NCI-H1694 (cell line): ENCODE measurements at regions not wholly inside any gene's neighbourhood (a gene's known extent, or its start where the extent isn't known, plus 50 kb on each side); places are given as distances from the start of the nearest gene placed in this dataset.
"Not testable (repeated sequence)": the region's sequence is repeated elsewhere in the genome, so short reads cannot be mapped to it uniquely, and the experiment has no call there.

Source experiments
- DNase-seq: peaks from one replicate; lab custom pipeline; 2025; lab: John Stamatoyannopoulos, UW

DNA sequence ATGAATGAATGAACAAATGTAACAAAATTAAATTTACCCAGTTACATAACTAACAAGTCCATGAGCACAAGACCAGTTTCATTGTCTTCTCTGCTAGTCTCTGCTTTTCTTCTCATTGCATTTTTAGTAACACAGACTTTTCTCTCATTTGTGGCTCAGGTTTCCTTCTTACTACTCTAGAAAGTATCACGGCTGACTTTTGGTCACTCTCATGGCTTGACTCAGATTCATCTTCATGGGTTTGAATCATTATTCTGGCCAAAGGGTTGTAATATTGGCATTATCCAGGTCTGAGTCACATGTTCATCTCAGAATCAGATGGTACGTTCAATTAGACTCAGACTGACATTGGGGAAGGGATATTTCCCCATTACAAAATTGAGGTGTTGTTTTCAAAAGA, 121.5 kb upstream of the SATB1 start:
- no peak for DNase-seq

DNA sequence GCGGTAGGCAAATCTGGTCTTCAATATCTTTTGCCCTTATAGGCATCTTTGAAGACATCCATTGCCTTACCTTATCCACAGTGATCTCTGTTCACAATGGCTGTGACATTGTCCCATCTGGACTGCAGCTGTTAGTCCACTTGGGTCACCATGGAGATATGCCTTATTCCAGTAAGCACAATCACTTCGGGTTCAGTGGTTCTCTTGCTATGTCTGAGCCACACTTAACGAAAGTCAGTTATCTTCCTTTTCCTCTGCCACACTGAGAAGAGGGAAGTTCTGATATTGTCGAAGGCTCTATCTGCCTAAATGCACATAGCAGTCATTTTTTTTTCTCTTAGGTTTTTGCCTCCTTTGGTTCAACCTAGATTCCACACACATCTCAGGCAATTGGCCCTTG, 119.0 kb upstream of the SATB1 start:
- no peak for DNase-seq

DNA sequence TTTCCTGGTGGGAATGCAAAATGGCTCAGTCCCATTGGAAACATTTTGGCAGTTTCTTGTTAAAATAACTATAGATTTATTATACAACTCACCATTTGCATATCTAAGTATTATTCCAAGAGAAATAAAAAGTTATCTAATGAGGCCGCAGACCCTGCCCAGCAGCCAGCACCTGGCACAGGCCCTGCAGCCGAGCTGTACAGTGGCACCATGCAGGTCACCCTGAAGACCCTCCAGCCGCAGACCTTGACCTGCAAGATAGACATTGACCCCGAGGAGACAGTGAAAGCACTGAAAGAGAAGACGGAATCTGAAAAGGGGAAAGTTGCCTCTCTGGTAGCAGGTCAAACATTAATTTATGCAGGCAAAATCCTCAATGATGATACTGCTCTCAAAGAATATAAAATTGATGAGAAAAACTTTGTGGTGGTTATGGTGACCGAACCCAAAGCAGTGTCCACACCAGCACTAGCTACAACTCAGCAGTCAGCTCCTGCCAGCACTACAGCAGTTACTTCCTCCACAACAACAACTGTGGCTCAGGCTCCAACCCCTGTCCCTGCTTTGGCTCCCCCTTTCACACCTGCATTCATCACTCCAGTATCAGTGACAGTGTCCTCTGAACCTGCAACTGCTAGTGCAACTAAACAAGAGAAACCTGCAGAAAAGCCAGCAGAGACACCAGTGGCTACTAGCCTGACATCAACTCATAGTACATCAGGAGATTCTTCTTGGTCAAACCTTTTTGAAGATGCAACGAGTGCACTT, 113.5 kb upstream of the SATB1 start:
- DNase-seq: no peak

DNA sequence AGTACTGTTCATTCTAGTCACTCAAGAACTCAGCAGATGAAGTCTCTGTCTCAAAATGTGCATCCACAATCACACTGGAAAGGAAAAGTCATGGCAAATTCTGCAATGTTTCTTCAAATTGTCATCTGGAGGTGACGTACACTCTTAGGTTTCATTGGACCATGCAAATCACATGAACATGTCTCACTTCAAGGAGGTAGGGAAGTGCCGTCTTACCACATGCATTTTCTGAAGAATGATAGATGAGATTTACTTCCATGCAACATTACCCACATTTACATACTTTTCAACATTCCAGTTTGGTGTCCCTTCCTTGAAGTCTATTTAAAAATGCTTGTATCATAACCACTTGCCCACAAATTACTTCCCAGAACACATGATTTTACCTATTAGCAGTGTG, 107.9 kb upstream of the SATB1 start:
- no peak for DNase-seq

DNA sequence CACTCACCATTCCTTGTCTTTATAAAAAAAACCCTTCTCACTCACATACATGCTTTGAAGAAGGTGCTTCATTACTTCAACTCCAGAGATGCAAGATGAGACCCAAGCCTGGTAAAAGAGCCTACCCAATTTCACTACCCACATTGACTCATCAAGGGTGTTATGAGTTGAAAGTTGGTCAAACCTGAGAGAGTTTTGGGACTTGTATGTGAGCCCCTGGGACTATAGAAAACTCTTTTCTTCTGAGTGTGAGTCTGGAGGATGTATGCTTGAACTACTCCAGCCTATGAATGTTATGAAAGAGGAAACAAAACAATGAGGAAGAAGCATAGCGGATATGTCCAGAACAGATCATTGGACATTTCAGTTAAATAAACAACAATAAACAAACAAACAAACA, 106.5 kb upstream of the SATB1 start:
- no peak for DNase-seq

DNA sequence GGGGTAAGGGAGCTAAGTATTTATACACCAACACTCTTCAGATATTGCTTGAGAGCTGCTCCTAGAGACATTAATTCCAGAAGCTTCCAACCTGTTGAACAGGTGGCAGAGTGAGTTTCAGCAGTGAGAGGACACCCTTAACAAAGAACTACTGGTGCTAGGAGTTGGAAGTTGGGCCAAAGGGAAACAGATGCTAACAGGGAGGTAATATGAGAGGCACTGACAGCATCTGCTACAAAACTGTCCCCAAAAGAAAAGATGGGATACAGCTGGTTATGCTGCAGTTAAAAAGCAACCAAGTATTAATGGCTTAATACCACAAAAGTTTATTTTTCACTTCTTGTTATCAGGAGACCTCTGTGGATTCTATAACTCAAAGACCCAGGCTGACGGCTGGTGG, 104.5 kb upstream of the SATB1 start:
- no peak for DNase-seq

DNA sequence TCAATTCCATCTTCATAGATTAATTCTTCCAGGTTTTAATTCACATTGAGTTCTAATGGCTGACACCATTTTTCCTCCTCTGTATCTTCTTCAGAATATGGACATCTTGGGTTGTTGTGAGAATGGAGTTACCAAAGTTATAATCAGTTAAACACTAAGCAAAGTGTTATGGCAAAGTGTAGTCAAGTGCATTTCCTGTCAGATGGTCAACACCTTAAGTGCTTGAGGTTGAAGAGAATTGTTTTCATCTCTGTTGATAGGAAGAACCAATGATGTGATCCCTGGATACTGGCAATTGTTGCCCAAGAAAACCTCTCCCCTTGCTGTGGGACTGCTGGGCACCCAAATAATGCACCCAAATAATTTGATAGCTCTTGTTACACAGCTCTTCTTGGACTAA, 102.6 kb upstream of the SATB1 start:
- DNase-seq: no peak

DNA sequence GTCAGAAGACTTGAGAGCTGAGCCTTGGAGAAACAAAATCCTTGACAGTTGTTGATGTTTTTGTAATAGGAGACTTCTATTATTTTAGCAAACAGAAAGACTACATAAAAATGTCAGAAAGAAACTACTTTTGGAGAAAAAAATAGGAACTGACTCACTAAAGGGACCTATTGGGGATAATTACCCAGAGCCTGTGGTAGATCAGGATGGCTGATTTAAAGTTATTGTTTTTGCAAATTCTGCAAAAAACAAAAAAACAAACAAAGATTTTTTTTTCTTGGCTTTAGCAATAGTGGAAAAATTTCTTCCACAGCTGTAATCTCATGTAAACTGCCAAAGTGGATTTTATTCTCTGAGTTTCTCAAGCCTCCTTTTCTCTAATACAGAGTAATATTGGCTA, 101.5 kb upstream of the SATB1 start:
- DNase-seq: no peak

DNA sequence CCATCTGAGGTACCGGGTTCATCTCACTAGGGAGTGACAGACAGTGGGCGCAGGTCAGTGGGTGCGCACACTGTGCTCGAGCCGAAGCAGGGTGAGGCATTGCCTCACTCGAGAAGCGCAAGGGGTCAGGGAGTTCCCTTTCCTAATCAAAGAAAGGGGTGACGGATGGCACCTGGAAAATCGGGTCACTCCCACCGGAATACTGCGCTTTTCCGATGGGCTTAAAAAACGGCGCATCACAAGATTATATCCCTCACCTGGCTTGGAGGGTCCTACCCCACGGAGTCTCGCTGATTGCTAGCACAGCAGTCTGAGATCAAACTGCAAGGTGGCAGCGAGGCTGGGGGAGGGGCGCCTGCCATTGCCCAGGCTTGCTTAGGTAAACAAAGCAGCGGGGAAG, 91.0 kb upstream of the SATB1 start:
- DNase-seq: not testable (repeated sequence)

DNA sequence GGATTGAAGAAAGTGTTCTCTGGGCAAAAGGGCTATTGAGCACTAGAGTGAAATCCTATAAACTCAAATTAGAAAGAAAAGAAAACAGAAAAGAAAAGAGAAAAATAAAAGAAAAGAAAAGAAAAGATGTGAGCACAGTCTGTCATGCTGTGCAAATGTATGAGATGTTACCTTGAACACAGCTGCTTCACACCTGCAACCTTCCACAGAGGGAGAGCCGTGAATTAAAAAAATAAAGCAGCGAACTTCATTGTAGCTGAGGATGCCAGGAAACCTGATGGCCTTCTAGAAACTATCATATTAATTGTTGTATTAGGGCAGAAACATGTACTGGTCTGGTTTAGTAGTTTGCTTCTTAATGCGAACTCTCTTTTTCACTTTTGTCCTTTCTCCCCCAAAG, 88.0 kb upstream of the SATB1 start:
- DNase-seq: no peak

DNA sequence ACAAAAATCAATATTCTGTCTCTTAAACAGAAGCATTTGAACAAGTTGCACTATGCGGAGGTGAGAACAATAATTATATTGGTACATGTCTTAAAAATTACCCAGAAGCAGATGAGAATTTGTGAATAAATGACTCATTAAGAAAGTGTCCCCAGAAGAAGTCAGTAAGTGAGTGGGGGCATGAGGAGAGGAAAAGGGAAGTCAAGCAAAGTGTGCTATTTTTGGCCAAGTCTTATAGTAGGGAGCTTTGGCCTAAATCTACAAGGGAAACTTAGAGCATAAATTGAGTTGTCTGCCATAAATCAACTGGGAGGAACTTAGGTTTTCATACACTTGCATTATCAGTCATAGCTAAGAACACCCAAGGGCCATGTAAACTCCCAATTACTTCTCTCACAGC, 86.9 kb upstream of the SATB1 start:
- no peak for DNase-seq

DNA sequence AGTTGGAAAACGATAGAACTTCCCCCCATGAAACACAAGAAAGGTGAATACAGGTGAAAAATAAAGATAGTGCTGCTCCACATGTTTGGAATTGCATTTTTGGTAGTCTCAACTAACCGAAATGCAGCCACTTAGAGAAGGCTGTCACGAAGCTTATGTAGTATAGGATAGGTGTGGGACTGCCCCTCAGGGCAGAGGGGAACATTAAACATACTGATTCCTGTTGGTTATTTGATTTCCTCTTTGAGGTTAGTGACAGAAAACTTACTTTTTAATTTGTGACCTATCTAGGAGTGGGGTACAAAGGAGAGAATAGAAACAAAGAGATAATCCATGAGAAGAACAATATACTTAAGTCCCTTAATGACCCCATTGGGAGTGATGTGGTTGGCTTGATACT, 85.8 kb upstream of the SATB1 start:
- DNase-seq: no peak

DNA sequence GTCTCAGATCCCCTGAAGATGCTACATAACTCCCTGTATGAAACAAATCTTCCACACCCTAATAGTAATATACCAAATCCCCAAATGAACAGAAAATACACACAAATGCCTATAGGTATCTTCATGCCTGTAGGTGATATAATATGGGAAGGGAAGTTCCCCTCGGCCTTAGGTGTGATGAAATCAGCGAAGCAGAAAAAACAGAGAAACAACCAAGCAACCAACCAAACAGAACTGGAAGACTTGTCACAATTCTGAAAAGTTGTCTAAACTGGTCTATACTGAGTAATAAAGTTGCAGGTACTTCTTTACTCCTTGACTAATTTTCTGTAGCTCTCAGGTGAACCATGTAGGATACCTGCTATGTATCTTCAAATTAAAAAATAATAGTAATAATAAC, 82.2 kb upstream of the SATB1 start:
- no peak for DNase-seq

DNA sequence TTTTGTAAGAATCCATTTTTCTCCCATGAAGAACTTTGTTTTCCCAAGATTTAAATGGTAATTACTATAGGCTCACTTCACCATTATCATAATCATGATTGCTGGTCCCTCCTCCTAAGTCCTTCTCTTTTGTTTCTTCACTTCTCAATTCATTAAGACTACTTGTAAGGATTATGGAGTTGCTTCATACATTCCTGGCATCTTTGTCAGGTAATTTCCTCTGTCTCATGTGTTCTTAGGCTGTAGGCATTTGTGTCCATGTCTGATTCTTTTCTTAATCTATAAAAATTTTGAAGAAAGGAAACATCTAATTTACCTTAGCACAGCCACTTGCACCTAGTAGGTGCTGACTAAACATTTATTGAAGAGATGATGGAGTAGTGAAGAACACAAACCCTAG, 79.9 kb upstream of the SATB1 start:
- DNase-seq: no peak

DNA sequence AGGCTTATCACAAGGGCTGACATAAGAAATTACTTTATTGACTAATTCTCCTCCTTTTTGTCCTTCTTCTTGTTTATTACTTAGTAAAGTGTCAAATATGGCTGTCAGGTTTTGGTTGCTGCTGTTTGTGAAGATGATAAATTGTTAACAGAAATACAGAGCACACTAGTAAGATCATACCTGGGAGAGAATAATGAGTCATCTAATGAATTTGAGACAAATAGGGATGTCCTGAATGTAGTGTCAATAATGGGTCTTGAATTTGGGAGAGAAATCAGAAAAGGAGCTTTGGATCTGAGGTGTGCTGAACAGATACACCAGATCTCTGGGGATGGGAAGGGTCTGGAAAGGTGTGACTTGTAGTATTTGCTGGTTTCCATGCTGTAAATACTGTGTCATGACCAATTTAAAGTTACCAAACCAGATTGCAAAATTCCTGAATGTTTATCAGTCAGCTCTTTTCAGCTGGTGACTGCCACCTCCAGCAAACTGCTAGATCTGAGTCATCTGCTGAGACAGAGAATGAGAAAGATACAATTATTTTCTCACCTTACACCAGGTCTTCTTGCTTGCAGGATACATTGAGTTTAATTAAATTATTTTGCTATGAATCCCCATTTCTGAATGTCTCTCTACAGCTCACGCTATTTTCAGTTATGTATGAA, 76.7 kb upstream of the SATB1 start:
- DNase-seq: no peak

DNA sequence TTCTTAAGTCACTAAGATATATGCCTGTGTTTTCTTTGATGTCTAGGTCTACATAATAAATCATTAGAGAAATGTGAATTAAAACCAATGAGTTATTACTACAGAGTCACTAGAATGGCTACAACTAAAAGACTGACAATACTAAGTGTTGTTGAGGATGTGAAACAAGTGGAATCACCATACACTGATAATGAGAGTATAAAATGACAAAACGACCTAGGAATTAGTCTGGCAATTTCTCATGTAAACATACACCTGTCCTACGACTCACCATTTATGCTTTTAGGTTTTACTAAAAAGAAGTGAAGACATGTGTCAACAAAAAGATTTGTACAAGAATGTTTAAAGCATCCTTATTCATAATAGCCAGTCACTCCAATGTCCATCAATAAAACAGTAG, 75.2 kb upstream of the SATB1 start:
- no peak for DNase-seq

DNA sequence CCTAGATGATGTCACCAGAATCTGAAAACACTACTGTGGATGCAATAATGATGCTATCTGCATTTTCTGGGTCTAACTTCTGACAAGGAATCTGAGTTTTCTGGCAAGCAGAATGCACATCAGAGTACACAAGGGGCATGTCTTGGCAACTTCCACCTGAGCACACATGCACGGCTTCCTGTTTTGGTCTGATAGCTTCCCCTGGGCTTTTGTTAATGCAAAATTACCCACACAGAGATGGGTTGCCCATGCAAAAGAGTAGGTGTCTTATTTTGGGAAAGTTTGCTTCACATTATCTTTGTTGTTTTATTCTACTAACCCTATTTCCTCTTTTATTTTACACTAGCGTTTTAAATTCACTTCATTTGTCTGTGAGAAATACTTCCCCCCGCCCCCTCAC, 74.2 kb upstream of the SATB1 start:
- DNase-seq: no peak

DNA sequence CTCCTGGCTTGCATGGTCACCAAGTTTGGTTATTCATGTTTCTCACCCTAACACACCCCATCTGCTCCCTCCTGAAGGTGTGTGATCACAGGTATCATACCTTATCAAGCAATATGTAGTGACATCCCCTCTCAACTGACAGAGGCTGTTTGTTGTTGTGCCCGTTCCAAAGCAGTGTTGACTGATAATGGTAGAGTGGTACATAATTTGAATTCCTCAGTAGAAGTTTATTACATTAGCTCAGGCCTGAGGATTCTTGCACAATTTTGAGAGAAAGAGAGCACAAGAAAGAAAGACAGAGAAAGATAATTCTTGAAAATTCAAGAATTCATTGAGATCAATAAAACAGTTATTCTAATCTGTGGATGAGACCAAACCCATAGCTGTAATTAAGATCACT, 69.1 kb upstream of the SATB1 start:
- DNase-seq: no peak

DNA sequence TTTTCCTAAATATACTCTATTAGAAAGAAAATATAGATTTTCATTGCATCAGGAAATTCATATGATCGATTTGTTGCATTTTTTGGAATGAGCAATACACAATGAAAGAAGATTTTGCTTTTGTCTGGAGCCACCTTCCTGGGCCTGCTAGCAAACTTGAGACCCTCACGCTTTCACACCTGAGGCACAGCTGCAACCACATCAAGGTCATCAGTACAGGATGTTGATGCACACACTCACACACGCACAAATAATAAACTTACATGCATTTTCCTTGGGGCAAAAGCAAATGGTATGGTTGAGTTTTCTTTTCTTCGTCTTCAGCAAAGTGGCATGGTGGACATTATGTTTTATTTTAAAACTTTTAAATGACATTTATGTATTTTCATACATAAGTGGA, 64.8 kb upstream of the SATB1 start:
- no peak for DNase-seq

DNA sequence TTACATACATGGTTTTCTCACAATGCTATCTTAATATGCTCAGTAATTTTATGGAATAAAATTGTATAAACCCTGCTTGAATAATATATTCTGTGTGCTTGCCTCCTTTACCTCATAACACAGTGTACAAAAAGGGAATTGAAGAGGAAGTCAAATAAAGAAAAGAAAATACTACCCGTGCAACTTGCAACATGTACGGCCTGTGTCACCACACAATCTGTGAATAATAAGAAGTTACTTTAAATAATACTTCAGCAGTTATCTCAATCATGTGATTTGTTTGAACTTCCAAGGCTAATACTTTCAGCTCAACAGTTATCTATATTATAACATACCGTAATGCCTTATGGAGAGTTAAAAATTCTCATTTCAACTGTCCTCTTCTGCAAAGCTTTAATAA, 58.1 kb upstream of the SATB1 start:
- no peak for DNase-seq

DNA sequence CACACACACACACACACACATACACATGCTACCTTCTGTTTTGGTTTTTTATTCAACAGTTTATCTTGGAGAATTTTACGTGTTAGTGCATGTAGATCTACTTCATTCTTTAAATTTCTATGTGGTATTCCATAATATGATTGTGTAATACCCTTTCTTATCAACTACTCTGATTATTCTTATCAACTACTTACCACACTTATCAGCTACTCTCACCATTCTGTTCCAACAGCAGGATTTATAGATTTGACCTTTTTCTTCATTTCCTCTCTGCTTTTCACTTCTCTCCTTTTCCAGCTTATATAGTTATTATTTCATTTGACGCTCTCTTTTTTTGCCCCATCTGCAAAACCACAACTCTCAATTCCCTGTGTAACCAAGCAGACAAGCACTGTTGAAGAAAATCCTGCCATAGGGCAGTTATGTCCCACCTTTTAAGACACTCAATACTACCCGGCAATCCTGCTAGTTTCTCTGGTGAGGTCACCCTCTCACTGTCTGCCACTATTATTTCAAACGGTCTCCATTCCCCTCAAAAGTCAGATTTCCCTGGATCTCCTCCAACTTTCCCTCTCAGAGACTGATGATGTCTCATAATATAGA, 56.9 kb upstream of the SATB1 start:
- DNase-seq: no peak

DNA sequence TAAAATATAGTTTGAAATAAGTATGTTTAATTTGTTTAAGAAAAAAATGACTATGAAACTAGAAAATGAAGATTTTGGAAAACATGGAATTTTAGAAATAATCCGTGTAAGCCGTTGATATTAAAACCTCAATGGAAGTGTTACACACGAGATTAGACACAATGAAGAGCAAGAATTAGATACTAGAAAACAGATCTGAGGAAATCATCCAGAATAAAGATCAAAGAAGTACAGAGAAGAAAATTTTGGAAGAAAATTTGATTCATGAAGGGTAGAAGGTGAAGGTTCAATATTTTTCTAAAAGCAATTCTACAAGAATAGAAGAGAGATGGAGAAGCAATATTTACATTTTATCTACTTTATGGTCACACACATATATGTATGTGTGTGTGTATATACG, 52.5 kb upstream of the SATB1 start:
- DNase-seq: no peak
